ENCODE measurements at regions not wholly inside any gene's neighbourhood (a gene's known extent, or its start where the extent isn't known, plus 50 kb on each side); places are given as distances from the start of the nearest gene placed in this dataset.
A peak's percentile ranks its signal among the peaks of the same experiment; 100 is the strongest.

DNA sequence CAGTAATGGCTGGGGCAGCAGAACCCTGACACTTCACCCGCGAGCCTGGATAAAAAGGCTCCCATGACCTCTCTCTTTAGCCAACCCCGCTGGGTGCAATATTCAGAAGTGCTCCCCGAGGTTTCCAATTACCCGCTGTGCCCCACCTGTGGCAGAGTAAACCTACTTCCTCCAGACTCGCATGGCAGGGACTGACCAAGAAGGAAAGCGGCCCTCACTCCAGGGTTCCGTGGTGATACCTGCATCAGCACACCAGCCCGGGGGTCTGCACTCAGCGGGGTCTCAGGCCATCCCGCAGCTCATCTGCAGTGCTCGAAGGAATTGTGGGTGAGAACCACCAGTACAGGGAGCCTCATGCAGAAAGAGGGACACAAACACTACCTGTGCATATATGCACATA, 136.3 kb upstream of the FMN2 start:
- H3K4me3 ChIP-seq (ENCODE audit: low read depth, low read length): no peak overlapping the region
- in situ Hi-C loops (cut with HindIII; ENCODE audit: low pct_ligation_motif_present, low sequenced_read_pairs): no loop called here
- TF ChIP-seq, protein P1, sequence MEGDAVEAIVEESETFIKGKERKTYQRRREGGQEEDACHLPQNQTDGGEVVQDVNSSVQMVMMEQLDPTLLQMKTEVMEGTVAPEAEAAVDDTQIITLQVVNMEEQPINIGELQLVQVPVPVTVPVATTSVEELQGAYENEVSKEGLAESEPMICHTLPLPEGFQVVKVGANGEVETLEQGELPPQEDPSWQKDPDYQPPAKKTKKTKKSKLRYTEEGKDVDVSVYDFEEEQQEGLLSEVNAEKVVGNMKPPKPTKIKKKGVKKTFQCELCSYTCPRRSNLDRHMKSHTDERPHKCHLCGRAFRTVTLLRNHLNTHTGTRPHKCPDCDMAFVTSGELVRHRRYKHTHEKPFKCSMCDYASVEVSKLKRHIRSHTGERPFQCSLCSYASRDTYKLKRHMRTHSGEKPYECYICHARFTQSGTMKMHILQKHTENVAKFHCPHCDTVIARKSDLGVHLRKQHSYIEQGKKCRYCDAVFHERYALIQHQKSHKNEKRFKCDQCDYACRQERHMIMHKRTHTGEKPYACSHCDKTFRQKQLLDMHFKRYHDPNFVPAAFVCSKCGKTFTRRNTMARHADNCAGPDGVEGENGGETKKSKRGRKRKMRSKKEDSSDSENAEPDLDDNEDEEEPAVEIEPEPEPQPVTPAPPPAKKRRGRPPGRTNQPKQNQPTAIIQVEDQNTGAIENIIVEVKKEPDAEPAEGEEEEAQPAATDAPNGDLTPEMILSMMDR (IDR thresholded peaks at IDR 0.05; ENCODE audit: low read depth, low read length, missing control alignments): no peak

DNA sequence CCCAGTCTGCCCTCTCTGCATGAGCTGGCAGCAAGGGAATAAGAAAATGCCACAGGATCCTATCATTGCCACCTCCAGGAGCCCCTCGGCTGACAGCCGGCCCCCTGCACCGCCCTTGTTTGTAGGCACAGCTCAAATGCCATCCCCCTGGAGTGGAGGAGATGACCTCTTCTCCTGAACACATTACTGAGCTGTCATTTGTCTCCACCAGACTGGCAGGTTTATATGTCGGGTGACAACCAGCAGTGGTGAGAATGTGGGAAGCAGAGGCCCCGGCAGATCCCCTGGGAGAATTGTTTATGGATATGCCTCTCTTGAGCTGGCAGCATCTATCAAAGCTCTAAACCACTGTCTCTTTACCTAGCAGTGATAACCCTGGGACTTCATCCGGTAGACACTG, 135.4 kb upstream of the FMN2 start:
- H3K27ac ChIP-seq: no peak overlapping the region
- TF ChIP-seq, protein P1 (IDR thresholded peaks at IDR 0.05; ENCODE audit: low read depth, low read length, missing control alignments): no peak
- in situ Hi-C loops (cut with HindIII; ENCODE audit: low pct_ligation_motif_present, low sequenced_read_pairs): no loop called here
- no peaks in the 10 kb centered on the region for H3K27me3 ChIP-seq (replicated peaks)
- no peak overlapping the region for H3K4me3 ChIP-seq (ENCODE audit: low read depth, low read length)
- no peaks in the 10 kb centered on the region for H3K36me3 ChIP-seq (replicated peaks)
- DNase-seq: no peak

More for the DNA sequence above, 136.3 kb upstream of the FMN2 start:
- Histone ChIP-seq H3K36me3 (replicated peaks) (no peaks in the 10 kb centered on the region), H3K27me3 (replicated peaks) (no peaks in the 10 kb centered on the region), H3K27ac (no peak overlapping the region)
- DNase-seq: no peak

DNA sequence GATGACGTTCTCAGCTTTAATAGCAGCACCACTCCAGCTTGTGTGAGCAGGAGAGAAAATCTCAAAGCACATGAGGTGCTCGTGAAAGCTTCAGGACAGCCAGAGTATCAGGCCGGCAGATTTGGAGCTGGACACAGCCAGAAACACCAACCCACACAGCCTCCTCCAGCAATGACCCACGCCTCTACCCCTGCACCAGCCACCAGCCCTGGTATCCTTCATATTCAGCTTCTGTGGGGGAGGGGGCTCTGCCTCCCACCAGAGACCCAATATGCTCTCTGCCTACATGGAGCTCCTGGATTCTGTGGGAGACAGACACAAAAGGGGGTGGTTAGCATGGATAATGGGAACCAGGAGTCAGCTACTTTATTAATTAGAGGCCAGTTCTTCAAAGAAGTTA, 133.6 kb upstream of the FMN2 start:
- Histone ChIP-seq H3K27me3 (replicated peaks) (no peaks in the 10 kb centered on the region), H3K36me3 (replicated peaks) (no peaks in the 10 kb centered on the region), H3K27ac (no peak overlapping the region), H3K4me3 (ENCODE audit: low read depth, low read length) (no peak overlapping the region)
- DNase-seq: no peak
- TF ChIP-seq, protein P1 (IDR thresholded peaks at IDR 0.05; ENCODE audit: low read depth, low read length, missing control alignments): no peak
- in situ Hi-C loops (cut with HindIII; ENCODE audit: low pct_ligation_motif_present, low sequenced_read_pairs): no loop called here

DNA sequence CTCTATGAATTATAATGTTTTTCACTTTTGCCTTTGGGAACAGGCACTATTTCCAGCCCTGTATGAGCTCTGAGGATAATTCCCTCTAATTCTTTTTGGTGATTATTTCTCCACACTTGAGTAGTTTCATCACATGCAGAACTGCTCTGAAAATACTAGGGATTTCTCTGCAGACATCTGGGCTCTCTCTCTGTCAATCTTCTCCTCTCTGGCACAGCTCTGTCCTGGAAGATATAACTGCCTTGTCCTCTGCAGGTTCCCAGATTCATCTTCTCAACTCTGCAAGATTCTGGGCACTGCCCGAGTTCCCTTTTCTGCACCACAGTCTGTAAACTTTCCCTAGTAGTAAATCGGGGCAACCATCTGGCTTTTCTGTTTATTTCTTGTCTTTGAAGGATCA, 131.3 kb upstream of the FMN2 start:
- in situ Hi-C loops (cut with HindIII; ENCODE audit: low pct_ligation_motif_present, low sequenced_read_pairs): no loop called here
- Histone ChIP-seq H3K36me3 (replicated peaks) (no peaks in the 10 kb centered on the region), H3K4me3 (ENCODE audit: low read depth, low read length) (no peak overlapping the region), H3K27me3 (replicated peaks) (no peaks in the 10 kb centered on the region), H3K27ac (no peak overlapping the region)
- TF ChIP-seq, protein P1 (IDR thresholded peaks at IDR 0.05; ENCODE audit: low read depth, low read length, missing control alignments): no peak
- DNase-seq: no peak

DNA sequence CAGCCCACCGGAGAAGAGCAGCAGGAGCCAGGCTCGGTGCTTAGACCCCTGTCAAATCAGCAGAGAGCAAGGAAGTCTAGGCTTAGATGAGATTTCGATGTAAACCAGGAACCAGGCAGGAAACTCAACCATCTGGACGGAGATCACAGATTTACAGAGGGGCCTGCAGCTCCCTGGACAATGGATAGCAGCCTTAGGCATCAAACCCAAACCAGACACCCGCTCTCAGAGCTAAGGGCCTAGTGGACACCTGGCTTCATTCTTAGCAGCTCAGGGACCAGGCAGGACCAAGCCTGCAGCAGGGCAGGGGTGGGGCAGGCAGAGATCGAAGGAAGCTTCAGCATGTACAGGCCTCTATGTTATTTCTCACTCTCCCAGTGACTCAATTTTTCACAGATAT, 127.8 kb upstream of the FMN2 start:
- Histone ChIP-seq H3K27ac (no peak overlapping the region), H3K36me3 (replicated peaks) (no peaks in the 10 kb centered on the region), H3K27me3 (replicated peaks) (no peaks in the 10 kb centered on the region), H3K4me3 (ENCODE audit: low read depth, low read length) (no peak overlapping the region)
- DNase-seq: no peak
- in situ Hi-C loops (cut with HindIII; ENCODE audit: low pct_ligation_motif_present, low sequenced_read_pairs): no loop called here
- TF ChIP-seq, protein P1 (IDR thresholded peaks at IDR 0.05; ENCODE audit: low read depth, low read length, missing control alignments): no peak

DNA sequence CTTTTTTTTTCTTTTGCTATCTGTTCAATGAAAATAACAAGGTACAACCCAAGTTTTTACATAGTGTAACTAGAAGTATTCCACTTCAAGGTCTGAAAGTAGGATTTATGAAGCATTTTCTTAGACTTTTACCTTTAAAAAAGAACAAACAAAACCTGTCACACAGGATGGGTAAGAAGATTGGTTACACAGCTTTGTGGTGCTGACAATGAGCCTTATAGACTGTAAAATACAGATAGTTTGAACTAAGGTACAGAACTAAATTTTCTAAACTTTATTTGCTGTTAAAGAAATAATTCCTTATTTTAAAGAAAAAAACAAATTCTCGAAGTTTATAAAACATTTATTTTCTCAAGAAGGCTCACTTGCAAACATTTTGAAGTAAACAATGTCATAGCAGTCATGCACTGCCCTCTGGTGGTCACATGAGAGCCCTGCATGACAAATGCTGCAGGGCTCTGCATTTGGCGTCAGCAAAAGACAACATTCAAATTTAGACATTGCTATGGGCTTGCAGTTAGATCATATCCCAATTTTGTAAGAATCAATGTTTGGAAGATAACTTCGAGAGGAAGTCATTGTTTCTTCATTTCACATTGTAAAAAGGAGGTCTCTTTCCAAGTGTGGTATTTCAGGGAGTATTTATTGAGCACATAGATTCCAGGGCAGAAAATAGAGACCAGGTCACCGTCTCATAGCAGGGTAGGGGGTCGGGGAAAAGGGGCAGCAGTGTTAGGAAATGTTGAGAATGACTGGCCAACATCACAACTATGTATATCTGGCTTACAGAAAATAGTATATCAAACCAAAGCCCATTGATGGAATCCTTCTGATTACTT, 115.3 kb upstream of the FMN2 start:
- TF ChIP-seq, protein P1 (IDR thresholded peaks at IDR 0.05; ENCODE audit: low read depth, low read length, missing control alignments): peak; percentile 98
- DNase-seq: peak; percentile 49
- no peak overlapping the region for H3K27ac ChIP-seq
- H3K27me3 ChIP-seq (replicated peaks): no peaks in the 10 kb centered on the region
- no peaks in the 10 kb centered on the region for H3K36me3 ChIP-seq (replicated peaks)
- H3K4me3 ChIP-seq (ENCODE audit: low read depth, low read length): no peak overlapping the region
- in situ Hi-C loops (cut with HindIII; ENCODE audit: low pct_ligation_motif_present, low sequenced_read_pairs): no loop called here
